SJSA1 (cell line): ENCODE measurements at regions not wholly inside any gene's neighbourhood (a gene's known extent, or its start where the extent isn't known, plus 50 kb on each side); places are given as distances from the start of the nearest gene placed in this dataset.

Experiments
- DNase-seq, 2 experiments: peaks; one replicate each; pipeline ENCODE4 v3.0.0-alpha.2; 2015 to 2020; ENCODE audit warnings: low spot score in 2 of 2, low read depth in 1 of 2
- H3K27ac ChIP-seq: fragments of 250-450 bp; sonication (Bioruptor Pico); 2 replicates; pipeline ENCODE4 v1.5.1; 2020; ENCODE audit warnings: mild to moderate bottlenecking, moderate library complexity
- H3K27me3 ChIP-seq: fragments of 250-450 bp; sonication (Bioruptor Pico); replicated peaks from 2 replicates; pipeline ENCODE4 v1.5.1; 2020; ENCODE audit warnings: mild to moderate bottlenecking, moderate library complexity
- H3K36me3 ChIP-seq: fragments of 250-450 bp; sonication (Bioruptor Pico); 2 replicates; pipeline ENCODE4 v1.5.1; 2020; ENCODE audit warnings: mild to moderate bottlenecking
- H3K4me1 ChIP-seq: fragments of 250-450 bp; sonication (Bioruptor Pico); replicated peaks from 2 replicates; pipeline ENCODE4 v1.6.1; 2021; ENCODE audit warnings: mild to moderate bottlenecking
- H3K4me3 ChIP-seq: fragments of 250-450 bp; sonication (Bioruptor Pico); 2 replicates; pipeline ENCODE4 v1.5.1; 2020; ENCODE audit warnings: mild to moderate bottlenecking
- H3K9me3 ChIP-seq: fragments of 250-450 bp; sonication (Bioruptor Pico); replicated peaks from 2 replicates; pipeline ENCODE4 v1.5.1; 2020; ENCODE audit warnings: mild to moderate bottlenecking

- Histone ChIP-seq H3K36me3 (no peaks in the 10 kb centered on the region), H3K4me1 (no peaks in the 10 kb centered on the region), H3K9me3 (no peaks in the 10 kb centered on the region), H3K27ac (no peak overlapping the region), H3K4me3 (no peak overlapping the region), H3K27me3 (peaks cover 79% of the 10 kb centered on the region)
- no peak for DNase-seq
Measured at GRCh38 chr7:1369916-1370657, 89.2 kb downstream of the MICALL2 start.

DNA sequence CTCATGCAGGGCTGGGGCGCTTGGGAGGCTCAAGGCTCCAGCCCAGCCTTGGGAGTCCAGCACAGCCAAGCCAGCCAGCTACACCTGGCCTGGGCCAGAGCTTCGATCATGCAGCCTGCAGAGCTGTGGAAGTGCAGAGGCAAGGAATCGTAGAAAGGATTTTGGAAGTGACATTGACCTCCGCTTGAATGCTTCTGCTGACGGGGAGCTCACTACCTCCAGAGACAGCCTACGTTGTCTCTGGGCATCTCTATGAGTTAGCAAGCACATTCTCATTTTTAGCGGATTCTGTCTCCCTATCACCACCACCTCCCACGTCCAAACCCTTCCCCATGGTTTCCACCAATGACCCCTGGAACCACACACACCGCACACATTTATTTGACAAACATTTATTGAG is 88.5 kb downstream of the MICALL2 start:
- Histone ChIP-seq H3K4me1 (no peaks in the 10 kb centered on the region), H3K27ac (no peak overlapping the region), H3K27me3 (peaks cover 77% of the 10 kb centered on the region), H3K9me3 (no peaks in the 10 kb centered on the region), H3K4me3 (no peak overlapping the region), H3K36me3 (no peaks in the 10 kb centered on the region)
- no peak for DNase-seq

- peaks cover 69% of the 10 kb centered on the region for H3K27me3 ChIP-seq
- DNase-seq: no peak
Measured at GRCh38 chr7:1372063-1372462, 87.2 kb downstream of the MICALL2 start.

GRCh38 chr7:1372671-1373379 is 86.4 kb downstream of the MICALL2 start:
- Histone ChIP-seq H3K27ac (no peak overlapping the region), H3K4me3 (no peak overlapping the region), H3K27me3 (peaks cover 61% of the 10 kb centered on the region), H3K9me3 (no peaks in the 10 kb centered on the region), H3K36me3 (no peaks in the 10 kb centered on the region), H3K4me1 (no peaks in the 10 kb centered on the region)
- no peak for DNase-seq

More at GRCh38 chr7:1372063-1372462, 87.2 kb downstream of the MICALL2 start:
- Histone ChIP-seq H3K36me3 (no peaks in the 10 kb centered on the region), H3K4me3 (no peak overlapping the region), H3K27ac (no peak overlapping the region), H3K9me3 (no peaks in the 10 kb centered on the region), H3K4me1 (no peaks in the 10 kb centered on the region)

DNA sequence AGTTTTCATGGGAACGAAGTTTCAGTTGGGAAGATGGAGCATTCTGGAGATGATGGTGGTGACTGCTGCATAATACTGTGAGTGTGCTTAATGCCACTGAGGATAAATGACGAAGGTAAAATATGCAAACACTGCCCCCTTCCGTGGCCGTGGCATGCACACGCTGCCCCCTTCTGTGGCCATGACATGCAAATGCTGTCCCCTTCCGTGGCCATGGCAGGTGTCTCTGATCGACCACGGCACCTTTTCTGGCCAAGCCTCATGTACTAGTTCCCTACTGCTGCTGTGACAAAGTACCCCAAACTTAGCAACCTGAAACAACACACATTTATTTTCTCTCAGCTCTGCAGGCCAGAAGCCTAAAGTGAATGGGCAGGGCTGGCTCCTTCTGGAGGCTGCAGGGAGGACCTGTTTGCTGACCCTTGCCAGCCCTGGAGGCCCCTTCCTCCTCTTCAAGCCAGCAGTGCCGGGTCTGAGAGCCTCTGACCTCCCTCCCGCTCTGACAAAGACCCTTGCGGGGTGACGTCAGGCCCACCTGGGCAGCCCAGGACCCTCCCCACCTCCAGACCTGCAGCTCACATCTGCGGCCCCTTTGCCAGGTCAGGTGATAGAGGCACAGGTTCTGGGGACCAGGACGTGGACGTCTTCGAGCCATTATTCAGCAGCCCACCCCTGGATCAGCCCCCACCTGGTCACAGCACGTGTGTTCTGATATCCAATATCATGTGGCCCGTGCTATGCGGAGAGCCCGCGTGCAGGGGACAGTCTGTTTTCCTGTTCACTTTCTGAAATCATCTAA is 82.0 kb downstream of the MICALL2 start:
- DNase-seq: no peak
- Histone ChIP-seq H3K9me3 (no peaks in the 10 kb centered on the region), H3K27ac (no peak overlapping the region), H3K4me1 (no peaks in the 10 kb centered on the region), H3K36me3 (no peaks in the 10 kb centered on the region), H3K4me3 (no peak overlapping the region), H3K27me3 (peaks cover 34% of the 10 kb centered on the region)

DNA sequence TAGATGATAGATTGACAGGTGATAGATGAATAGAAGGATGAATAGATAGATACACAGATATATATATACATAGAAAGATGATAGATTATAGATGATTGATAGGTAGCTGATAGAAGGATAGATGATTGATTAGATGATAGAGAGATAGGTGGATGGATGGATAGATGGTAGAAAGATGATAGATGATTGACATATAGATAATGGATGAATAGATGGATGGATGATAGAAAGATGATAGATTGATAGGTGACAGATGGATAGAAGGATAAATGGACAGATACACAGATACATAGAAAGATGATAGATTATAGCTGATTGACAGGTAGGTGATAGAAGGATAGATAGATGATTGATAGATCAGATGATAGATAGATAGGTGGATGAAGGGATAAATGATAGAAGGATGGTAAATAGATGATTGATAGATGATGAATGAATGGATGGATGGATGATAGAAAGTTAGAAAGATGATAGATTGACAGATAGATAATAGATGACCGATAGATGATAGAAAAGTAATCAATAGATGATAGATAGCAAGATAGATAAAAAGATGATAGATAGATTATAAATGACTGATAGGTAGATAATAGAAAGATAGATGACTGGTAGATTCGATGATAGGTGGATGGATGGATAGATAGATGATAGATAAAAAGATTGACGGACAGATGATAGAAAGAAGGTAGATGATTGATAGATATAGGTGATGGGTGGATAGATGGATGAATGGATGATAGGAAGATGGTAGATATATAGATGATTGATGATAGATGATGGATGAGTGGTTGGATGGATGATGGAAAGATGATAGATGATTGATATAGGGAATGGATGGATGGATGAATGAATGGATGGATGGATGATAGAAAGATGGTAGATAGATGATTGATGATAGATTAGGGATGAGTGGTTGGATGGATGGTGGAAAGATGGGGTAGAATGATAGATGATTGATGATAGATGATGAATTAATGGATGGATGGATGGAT is 80.4 kb downstream of the MICALL2 start:
- H3K27ac ChIP-seq: no peak overlapping the region
- H3K4me1 ChIP-seq: no peaks in the 10 kb centered on the region
- DNase-seq: no peak
- H3K36me3 ChIP-seq: no peaks in the 10 kb centered on the region
- no peak overlapping the region for H3K4me3 ChIP-seq
- H3K27me3 ChIP-seq: peaks cover 33% of the 10 kb centered on the region
- H3K9me3 ChIP-seq: no peaks in the 10 kb centered on the region

DNA sequence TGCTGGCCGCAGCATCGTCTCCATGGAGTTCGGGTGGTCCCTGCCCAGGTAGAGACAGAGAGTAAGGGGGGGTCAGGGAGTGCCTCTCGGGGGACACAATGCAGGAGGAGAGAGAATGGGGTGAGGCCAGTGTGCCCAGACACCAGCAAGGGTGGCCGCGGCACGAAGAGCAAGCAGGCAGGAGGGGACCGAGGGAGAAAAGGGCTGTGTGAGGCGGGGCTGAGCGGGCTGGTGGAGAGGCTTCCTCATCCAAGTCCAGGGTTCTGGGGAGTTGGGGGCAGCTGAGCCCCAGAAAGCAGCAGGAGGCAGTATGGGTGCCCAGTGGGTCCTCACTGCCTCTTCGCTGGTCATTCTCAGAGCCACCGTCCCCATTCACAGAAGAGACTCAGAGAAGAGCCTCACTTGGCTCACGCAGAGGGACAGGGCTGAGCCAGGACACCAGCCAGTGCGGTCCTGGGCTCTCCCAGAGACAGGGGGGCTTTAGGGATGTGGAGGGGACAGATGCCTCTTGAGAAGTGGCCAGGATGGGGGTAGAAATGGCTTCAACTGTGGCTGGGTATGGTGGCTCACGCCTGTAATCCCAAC is 78.9 kb downstream of the MICALL2 start:
- H3K27me3 ChIP-seq: peaks cover 47% of the 10 kb centered on the region
- H3K9me3 ChIP-seq: no peaks in the 10 kb centered on the region; the same call in 1 of the 2 replicates
- no peaks in the 10 kb centered on the region for H3K36me3 ChIP-seq
- DNase-seq: no peak
- H3K4me3 ChIP-seq: no peak overlapping the region
- H3K27ac ChIP-seq: no peak overlapping the region
- no peaks in the 10 kb centered on the region for H3K4me1 ChIP-seq

DNA sequence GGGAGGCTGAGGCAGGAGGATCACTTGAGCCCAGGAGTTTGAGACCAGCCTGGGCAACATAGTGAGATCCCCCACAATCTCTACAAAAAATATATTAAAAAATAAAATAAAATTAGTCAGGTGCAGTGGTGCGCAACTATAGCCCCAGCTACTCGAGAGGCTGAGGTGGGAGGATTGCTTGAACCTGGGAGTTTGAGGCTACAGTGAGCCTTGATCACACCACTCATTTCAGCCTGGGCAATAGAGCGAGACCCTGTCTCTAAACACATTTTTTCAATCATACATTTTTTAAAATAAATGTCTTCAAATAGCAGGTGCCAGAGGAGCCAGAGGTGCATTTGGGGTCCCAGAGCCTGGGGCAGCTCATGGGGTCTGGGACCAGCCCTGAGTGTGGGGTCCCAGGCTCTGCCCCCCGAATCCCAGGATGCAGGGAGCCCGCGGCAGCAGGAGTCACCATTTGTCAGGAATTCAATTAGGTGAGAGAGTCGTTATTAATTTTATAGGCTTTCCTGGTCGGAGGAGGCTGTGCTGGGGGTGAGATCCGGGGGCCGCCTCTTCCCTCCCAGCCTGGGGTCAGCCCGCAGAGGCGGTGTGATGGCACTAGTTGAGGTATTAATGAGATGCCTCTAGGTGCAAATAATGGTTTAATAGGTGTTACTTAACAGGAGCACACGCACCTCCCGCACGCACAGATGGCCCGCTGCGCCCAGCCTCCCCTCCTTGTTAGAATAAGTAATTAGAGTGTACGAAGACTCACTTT is 78.3 kb downstream of the MICALL2 start:
- Histone ChIP-seq H3K4me1 (no peaks in the 10 kb centered on the region), H3K9me3 (no peaks in the 10 kb centered on the region; the same call in 1 of the 2 replicates), H3K27me3 (peaks cover 48% of the 10 kb centered on the region), H3K27ac (no peak overlapping the region), H3K4me3 (no peak overlapping the region), H3K36me3 (no peaks in the 10 kb centered on the region)
- no peak for DNase-seq

DNA sequence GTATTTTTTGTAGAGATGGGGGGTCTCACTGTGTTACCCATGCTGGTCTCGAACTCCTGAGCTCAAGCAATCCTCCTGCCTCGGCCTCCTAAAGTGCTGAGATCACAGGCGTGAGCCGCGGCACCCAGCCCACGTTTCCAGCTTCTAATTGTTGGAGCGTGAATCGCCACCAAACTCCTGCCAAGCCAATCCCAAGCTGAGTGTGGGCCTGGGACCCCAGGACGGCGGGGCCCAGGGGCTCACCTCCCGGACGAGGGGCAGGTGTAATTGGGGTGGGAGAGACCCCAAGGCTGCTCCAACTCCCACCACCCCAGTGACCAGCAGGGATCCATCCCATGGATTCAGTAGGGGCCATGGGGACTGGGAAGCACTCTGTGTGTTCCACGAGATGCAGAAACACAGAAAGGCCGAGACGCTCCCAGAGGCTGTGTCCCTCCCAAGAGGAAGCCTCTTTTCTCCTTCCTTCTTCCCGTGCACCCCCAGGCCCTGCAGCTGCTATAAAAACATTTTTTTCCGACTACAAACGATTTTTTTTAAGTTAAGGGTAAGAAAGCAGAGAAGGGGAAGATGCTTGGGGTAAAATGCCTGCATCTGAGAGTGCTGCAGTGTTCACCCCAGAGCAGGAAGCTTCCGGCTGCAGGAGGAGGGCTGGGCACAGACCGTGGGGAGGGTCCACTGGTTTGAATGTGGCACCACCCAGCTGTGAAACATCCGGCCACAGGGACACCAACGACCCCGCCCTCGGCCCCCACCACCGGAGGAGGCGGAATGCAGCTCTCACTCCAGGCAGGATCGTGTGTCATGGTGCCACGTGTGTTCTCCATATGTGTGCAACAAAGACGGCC is 76.5 kb downstream of the MICALL2 start:
- DNase-seq: no peak
- H3K27ac ChIP-seq: no peak overlapping the region
- peaks cover 63% of the 10 kb centered on the region for H3K27me3 ChIP-seq
- H3K4me1 ChIP-seq: no peaks in the 10 kb centered on the region
- no peak overlapping the region for H3K4me3 ChIP-seq
- H3K9me3 ChIP-seq: no peaks in the 10 kb centered on the region; the same call in 1 of the 2 replicates
- H3K36me3 ChIP-seq: no peaks in the 10 kb centered on the region

GRCh38 chr7:1383398-1384112 is 75.7 kb downstream of the MICALL2 start:
- DNase-seq: no peak
- Histone ChIP-seq H3K36me3 (no peaks in the 10 kb centered on the region), H3K4me3 (no peak overlapping the region), H3K27ac (no peak overlapping the region), H3K4me1 (no peaks in the 10 kb centered on the region), H3K27me3 (peaks cover 70% of the 10 kb centered on the region), H3K9me3 (no peaks in the 10 kb centered on the region; the same call in 1 of the 2 replicates)

DNA sequence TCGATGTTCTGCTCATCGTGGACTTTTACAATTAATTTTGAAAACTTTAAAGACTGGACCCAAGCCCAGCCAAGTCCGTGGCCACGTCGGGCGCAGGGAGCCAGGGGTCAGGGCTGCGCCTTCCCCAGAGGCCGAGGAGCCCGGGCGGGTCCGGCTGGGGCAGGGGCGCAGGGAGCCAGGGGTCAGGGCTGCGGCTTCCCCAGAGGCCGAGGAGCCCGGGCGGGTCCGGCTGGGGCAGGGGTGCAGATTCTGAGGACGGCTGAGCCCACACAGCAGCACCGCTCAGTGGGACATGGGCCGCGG is 75.2 kb downstream of the MICALL2 start:
- Histone ChIP-seq H3K9me3 (no peaks in the 10 kb centered on the region; the same call in 1 of the 2 replicates), H3K4me1 (no peaks in the 10 kb centered on the region), H3K27ac (no peak overlapping the region), H3K27me3 (peaks cover 75% of the 10 kb centered on the region), H3K36me3 (no peaks in the 10 kb centered on the region), H3K4me3 (no peak overlapping the region)
- no peak for DNase-seq
